Activated T-helper 1 cell treated with anti-CD3 and anti-CD28 coated beads, Interleukin-2, amount 50 U/mL, for 16 hours (primary cell): ENCODE measurements at regions not wholly inside any gene's neighbourhood (a gene's known extent, or its start where the extent isn't known, plus 50 kb on each side); places are given as distances from the start of the nearest gene placed in this dataset.

Experiments used
- DNase-seq, 2 donors: peaks; one replicate each; pipeline ENCODE4 v3.0.0-alpha.2; 2020; ENCODE audit warnings: low read depth in 1 of 2, low spot score in 1 of 2

DNA sequence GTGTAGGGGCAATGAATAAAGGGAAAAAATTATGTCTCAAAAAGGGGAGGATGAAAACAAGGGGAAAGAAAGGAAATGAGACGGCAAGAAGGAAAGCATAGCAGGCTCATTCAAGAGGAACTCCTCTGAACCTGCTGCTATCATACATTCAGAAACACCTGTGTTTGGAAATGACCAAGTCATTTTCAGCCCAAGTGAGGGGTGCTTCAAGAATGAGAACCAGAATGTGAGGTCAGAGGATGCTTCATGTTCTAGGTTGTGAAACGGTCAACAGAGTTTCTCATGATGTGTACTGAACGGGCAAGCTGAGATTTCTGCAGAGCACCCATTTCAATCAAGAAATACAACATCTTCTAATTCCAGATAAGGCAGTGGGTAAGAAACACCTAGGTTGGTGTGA lies 1367.2 kb upstream of the CELF4 start:
- DNase-seq = no peak

DNA sequence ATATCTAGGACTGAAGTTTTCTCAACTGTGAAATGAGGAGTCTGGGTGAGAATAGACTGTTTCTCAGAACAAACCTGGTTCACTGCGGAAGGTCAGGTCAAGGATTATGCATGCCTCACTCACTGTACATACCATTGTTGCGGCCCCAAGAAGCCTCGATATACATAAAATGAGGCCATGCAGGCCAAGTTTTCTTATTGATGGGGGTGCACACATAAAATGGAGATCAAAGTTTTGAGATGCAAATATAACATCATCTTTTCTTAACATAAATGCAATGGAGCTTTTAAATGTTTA lies 1366.1 kb upstream of the CELF4 start:
- no peak for DNase-seq

DNA sequence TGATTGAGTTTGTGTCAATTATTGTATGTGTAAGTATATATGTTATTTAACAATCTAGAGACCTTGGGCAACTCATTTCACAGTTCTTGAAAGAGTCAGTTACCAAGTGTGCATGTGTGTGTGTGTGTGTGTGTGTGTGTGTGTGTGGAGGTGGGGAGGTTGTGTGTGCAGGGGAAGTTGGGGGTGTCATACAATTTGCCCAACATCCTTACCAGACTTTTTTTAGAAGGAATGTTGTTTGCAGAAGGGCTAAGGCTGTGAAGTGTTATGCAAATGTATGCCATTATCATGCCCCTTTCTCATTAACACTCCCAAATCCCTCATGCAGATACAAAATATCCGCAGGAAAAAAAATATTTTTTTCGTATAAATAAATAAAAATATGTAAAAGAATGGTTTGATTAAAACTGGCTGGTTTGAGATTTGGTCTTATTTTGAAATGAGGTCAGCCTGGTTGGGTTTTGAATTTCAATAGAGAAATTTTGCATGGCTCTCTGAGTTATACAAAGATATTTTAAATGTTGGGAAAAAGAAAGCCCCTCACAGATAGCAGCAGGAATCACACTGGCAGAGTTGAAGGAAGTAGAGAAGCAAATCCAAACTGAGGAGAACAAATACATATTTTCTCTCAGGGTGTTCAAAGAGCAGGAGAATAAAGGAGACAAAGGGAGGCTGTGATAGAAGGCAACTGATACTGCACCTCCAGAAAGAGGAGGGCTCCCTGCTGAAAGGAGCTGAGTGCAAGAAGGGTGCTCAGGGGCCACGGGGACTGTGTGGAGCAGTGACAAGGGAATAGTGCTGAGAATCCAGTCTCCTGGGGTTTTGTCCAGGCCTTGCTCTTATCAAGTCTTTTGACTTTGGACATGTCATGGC lies 1365.5 kb upstream of the CELF4 start:
- DNase-seq = no peak

DNA sequence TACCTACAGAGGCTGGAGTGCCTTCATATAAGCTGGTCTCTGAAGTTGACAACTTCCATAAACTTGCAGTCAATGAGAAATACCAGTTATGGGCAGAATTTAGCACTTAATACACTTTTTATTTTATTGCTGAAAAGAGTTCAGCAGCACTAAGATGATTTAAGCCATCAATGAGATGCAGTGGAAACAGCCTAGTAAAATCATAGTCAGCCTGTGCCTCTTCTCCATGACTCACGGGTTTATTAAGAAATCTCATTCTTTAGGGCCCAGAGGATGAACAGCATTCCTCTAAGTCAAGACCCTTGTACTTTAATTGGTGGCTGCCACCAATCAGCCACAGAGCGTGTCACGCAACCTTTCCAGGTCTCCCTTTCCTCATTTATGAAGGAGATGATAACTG lies 1357.9 kb upstream of the CELF4 start:
- DNase-seq = no peak

DNA sequence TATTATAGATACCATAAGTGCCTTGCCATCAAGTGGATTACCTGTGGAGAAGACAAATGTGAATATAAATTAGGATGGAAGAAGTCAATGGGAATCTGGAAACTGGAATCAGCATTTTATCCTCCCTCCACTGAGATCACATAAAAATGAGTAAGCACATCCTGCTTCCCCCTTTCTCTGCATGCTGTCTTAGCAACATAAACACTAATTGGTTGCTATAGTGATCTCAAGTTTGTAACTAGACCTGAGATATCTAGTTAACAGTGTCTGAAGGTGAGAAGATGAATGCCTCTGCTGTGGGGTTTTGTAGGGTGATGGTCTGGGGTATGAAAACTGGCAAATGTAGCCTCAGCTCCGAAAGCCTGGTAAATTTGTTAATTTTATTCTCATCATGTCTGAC lies 1357.5 kb upstream of the CELF4 start:
- DNase-seq = no peak

DNA sequence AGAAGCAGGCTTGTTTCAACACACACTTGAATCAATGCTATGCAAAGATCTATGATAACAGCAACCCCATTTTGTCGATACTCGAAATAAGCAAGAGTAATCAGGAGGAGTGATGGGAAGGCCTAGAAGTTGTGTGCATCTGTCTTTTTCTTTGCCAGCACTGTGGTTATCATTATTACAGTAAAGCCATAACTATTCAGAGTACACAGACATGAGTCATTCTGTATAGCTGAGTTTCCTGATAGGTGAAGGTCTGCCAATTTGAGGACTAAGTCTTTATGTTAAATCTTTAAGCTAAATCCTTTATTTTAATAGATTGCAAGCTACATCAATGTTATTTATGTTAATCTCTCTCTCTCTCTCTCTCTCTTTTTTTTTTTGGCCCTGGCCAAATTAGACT lies 1344.4 kb upstream of the CELF4 start:
- no peak for DNase-seq

DNA sequence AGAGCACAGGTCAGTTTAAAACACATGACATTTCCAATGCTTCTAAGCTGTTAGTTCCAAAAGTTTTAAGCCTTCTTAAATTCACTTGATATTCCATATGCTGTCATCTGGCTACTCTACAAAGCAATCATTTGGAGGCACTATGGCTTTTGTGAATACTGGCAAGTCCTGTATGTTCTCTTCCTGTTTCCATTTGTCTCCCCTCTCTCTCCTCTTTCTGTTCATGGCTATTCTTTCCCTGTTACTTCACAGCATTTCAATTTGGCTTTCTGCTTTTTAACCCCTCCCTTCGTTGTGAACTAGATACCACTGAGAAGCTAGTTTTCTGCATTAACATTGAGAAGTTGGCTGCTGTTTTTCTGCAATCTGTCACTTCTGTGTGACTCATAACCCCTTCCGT lies 1337.2 kb upstream of the CELF4 start:
- no peak for DNase-seq

DNA sequence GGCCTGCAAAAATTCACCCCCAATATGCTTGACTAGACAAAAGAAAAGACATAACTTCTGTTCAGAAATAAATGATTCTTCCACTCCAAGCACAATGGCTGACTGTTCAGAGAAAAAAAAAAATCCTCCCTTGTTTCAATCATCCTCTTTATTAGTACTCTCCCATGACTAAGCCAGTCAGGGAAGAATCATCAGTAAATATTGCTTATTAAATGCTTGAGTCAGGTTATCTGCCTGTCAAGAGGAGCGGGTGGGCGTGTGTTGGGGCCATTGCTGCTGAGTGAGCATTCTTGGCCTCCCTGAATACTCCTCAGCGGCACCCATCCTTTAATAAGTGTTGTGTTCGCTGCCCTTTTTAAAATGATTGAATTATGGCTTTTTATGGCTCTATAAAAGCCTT lies 1334.8 kb upstream of the CELF4 start:
- no peak for DNase-seq

DNA sequence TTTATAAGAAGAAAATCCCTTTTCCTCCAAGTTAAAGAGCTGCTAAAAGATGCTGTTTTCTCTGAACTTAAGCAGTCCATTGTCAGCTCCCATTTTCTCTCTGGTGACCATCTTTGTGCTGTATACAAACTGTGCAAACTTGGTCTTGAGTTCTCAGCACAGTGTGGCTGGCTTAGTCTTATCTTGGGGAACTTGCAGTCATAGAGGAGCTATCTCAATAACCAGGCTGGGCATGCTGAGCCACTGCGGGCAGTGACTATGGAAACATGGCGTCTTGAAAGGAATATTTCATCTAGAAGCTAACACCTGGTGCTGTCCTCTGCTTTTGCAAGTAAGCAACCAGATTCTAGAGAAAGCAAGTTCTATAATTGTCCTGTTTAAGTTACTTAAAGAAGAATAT lies 1334.4 kb upstream of the CELF4 start:
- DNase-seq = no peak

DNA sequence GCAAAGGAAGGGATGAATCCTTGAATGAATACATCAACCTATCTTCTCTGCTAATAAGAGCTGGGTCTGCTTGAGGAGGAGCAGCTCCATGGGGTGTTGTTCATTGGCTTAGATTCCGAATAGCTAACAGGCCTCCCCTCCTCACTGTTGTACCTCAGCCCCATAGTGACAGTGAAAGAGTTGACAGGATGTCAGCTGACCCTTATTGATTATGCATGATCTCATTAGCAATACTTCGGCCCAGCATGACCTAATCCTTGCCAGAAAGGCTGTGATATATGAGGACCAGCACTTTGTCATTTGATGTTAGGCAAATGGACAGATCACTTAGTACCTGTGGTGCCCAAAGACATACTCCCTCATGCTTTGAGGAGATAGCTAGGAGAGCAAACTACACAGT lies 1333.7 kb upstream of the CELF4 start:
- DNase-seq = no peak

DNA sequence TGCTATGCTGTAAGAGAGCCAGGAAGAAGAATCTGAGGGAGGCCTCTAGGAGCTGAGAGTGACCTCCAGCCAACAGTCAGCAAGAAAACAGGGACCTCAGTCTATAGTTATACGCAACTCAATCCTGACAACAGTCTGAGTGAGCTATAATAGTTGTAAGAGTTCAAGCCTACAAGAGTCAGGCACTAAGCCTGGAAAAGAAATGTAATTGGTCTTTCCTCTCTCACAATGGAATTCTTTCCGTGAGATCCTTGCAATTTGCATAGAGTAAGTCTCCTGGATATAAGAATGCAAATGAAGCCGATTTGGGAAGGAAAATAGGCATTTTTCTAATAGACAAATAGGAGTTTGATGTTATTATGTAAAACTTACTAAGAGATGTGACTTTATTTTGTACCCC lies 1332.6 kb upstream of the CELF4 start:
- no peak for DNase-seq

DNA sequence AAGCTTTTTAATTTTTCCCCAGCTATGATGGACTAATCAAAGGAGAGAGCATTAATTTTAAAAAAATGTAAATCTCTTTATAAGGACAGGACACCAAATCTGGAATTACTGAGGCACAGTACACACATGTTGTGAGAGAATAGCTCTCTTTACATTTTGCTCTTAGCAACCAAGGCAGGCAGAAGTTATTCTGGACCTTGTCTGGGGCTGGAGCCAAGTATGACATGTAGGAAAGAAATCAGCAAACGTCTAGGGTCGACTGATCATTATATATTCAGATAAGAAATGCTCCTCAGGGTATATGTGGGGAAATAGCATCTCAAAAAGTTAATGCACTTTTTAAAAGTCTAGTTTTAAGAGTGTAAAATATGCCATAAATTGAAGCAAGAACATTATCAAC lies 1330.0 kb upstream of the CELF4 start:
- DNase-seq = no peak

DNA sequence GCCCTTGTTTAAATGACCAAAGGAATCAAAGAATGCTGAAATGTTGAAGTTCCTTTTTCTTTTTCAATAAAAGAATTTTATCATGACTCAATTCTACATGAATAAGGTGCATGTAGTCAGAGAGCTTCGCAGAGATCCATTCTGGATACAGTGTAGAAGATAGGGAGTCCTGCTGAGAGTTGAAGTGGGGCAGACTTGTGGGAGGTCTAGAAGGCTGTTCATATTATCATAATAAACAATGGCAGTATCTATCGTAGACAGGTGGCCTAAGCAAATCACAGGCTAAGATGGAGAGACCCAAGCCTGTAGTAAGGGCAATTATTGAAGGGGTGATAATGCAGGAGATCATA lies 1322.0 kb upstream of the CELF4 start:
- no peak for DNase-seq

DNA sequence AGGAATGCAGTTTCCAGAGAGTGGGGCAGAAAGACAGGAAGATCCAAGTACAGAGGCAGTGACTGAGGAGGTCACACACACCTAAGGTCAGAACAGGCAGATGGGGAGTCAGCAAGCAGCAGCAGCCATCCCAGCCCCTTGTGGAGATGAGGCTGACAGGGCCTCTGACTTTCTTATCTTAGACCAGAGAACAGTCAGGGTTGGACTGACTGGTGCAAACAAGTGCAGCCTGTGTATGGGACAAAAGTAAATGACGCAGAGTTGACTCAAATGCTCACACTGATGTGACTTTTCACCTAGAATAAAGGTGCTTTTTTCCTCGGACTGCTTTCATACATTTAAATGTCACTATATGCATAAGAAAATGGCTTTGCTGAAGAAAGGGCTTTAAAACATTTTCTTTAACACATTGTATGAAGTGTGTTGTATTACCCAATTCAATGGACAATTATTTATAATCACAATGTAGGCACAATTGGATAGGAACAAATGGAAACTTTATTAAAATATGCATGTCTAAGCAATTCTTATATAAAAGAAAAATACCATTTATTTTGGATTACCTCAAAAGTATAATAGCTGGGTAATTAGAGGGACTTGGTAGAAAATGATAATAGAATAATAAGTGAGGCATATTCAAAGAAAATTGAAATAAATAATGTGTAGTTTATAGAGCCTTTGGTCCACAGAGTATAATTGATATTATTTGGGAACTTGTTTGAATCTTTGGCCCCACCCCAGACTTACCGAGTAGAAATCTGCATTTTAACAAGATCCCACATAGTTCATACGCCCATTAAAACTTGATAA lies 1321.5 kb upstream of the CELF4 start:
- DNase-seq = no peak

DNA sequence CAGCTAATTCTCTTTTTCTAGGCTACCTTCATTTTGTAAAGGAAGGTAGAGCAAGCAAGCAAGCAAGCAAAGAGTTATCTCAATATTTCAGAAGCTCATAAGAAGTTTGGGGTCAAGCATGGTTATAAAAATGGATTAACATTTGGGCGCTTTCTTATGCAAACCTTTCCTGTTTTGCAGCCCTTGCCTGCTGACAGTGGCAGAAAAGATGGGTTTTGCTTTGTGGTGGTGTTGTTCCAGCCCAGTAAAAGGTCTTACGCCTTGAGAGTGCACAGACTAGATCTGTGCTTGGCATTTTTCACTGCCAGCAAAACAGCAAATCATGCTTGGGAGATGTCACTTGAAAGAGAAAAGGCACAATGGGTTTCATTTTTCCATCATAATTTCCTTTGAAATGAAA lies 1320.6 kb upstream of the CELF4 start:
- DNase-seq = no peak

DNA sequence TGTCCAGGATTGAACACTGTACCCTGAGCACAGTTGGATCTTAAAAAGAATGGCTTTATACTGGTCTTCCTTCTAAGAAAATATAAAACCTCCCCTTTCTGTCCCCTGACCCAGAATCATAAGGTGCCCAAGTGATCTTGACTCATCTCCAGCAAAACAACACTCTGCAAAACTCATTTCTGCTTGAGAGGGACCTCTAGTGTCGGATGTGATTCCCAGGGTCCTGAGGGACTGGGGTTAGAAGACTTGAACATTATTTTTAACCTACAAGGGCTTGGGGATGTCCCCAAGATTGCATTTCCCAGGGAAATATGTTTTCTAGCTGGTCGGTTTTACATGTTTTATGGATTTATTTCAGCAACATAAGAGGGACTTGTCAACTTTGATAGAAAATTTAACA lies 1318.5 kb upstream of the CELF4 start:
- no peak for DNase-seq

DNA sequence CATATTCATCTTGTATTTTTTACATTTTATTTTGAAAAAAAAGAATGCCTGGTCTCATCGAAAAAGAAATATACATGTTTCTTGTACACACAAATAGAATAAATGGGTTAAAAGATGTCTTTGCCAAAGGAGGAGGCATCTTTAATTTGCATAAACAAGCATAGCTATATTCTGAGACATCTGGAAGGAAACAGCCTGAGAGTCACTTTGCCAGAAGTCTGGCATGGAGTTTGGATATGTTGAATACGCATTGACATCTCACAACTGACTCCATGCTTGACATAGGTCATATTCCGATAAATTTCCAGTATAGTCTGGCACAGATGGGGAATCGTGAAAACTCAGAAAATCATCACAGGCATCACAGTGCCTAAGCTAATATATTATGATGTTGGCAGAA lies 1317.5 kb upstream of the CELF4 start:
- DNase-seq = no peak

DNA sequence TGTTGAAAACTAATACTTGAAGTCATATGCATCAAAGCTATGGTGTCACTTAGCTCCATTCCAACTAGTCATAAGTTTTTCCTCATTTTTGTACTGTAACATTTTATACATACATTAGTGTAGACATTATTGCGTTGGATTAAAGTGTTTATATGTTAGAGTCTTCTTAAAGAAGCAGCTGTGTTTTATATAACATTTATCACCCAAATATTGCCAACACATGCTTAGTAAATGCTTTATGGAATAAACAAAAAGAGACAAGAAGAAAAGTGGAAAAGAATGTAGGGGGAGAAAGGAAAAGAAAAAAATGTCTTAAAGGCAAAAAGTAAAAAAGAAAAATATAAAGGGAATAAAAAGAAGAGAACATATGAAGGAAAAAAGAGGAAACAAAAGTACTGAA lies 1314.3 kb upstream of the CELF4 start:
- DNase-seq = no peak

DNA sequence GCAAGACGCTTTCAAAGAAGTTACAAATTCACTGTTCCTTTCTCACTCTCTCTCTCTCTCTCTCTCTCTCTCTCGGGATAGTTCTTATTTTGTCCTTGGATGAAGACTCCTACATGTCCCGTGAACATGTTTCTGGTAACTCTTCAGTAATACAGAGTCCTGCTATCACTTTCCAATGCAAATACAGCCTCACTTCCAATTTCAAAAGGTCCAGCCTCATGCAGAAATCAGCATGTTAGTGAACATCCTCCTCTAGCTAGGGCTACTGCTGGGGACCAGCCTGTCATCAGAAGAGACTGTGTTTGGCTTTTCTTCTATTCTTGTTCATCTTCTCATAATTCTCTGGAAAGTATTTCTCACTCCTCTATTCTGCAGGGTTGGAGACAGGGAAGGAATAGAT lies 1306.7 kb upstream of the CELF4 start:
- DNase-seq = no peak

DNA sequence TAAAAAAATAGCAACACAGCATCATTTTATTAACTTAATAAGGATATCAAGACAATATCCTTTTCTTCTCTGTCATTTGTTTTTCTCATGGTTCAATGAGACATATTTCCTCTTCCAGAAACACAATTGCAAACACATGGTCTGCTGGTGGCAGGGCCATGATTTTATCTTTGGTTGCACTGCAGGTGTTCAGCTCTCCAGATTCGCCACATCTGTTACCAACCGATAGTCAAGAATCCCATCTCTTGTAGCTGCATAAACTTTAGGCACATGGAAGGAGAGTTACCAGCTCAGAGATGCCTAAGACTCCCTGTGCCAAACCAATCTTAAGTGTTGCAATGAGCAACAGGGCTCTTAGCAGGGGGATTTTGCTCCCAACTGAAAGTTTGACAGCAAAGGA lies 1303.2 kb upstream of the CELF4 start:
- DNase-seq = no peak

DNA sequence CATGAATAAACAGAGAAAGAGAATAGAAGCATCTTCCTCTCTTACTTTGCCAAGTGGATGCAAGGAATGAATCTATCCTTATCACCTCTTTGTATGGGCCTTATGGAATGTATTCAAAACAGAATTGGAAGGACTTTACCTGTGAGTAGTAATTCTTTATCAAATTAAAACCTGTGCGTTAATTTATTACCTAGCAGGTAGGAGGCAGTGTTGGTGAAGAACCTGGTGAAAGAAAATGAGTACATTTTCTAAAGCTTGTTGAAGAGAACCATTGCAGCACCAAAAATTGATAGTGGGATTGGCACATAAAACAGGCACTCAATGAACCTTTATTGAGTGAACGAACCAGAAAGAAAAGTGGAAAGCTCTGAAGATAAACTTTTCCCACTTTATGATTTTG lies 1302.1 kb upstream of the CELF4 start:
- DNase-seq = no peak

DNA sequence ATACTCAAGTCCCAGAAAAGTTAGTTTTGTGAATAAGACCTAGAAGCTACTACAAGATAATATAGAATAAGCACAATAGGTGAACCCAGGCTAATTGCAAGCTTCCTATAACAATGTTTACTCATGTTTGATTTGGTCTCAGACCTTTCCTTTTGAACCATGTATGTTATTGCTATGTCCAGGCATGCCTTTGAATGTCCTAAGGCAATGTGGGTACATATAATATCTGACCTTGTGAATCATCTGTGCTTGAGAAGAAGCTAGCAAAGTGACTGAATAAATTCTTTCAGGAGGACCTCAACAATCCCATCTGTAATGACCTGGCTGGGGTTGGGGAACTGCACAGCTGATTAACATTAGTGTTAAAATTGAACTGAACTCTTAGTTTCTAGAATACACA lies 1285.9 kb upstream of the CELF4 start:
- no peak for DNase-seq

DNA sequence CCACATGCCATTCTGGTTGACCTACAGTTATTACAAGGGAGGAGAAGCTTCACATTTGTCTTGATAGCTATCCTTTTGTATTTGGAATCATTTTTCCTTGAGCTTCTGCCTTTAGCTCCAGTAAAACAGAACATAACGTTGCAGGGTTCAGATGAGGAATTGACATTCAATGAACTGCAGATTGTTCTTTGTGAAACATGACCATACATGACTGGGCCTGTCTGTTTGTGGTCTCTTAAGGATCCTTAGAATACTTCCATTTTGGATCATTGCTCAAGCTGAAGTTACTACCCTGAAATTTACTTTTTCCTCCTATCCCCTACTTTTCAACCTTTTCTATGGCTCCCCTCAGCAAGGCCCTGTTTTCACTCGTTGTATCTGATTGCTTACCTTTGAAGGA lies 1281.7 kb upstream of the CELF4 start:
- DNase-seq = no peak
